OCI-LY7 (cell line): ENCODE measurements at regions not wholly inside any gene's neighbourhood (a gene's known extent, or its start where the extent isn't known, plus 50 kb on each side); places are given as distances from the start of the nearest gene placed in this dataset.

Experiments
- CTCF ChIP-seq: fragments of 200-600 bp; sonication (generic); conservative IDR thresholded peaks from 2 replicates; pipeline ENCODE4 v1.5.1; 2014; ENCODE audit warnings: mild to moderate bottlenecking, antibody characterized with exemption, low read length, moderate library complexity, mixed read lengths
- EZH2phosphoT487 ChIP-seq: fragments of 200-600 bp; sonication (generic); IDR thresholded peaks from 2 replicates; pipeline ENCODE4 v1.6.1; 2018; ENCODE audit warnings: low read depth, borderline replicate concordance, mild to moderate bottlenecking, mixed run types, antibody characterized with exemption, low read length, moderate library complexity, mixed read lengths

GRCh38 chr1:30478283-30478682, 245.1 kb downstream of the MATN1 start:
- TF ChIP-seq CTCF (no peak), EZH2phosphoT487 (no peak)
